GM10847 (cell line): ENCODE measurements at regions not wholly inside any gene's neighbourhood (a gene's known extent, or its start where the extent isn't known, plus 50 kb on each side); places are given as distances from the start of the nearest gene placed in this dataset.

ENCODE experiments used
- POLR2A ChIP-seq: IDR thresholded peaks from 2 replicates; pipeline ENCODE4 v1.6.1; 2011; ENCODE audit not compliant: insufficient read length; ENCODE audit errors: extremely low read depth

DNA sequence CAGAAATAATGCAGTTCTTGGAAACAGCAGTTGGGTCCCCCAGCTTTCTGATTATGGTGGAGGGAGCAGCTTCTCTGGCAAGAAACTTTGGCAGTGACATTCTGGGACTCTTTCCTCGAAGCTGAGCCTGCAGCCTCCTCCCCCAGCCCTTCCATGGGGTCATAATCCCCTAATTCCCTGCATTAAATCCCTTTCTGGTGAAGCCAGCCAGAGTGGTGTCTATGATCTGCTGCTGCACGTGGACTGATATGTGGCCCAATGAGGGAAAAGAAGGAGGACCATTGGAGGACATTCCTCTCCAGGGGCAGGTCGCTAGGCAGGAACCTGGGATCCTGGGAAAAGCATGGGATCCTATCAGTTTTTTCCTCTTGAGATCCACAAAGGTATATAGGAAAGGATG is 470.5 kb downstream of the RPS24 start:
- no peak for TF ChIP-seq POLR2A

GRCh38 chr10:78505657-78506056 is 472.0 kb downstream of the RPS24 start:
- TF ChIP-seq POLR2A, result no peak

- no peak for TF ChIP-seq POLR2A
Observed at GRCh38 chr10:78506614-78507013, 473.0 kb downstream of the RPS24 start.

- TF ChIP-seq POLR2A, result no peak
Observed at GRCh38 chr10:78507510-78508160, 474.0 kb downstream of the RPS24 start.

- TF ChIP-seq POLR2A, result no peak
Observed at GRCh38 chr10:78508955-78509748, 475.5 kb downstream of the RPS24 start.

GRCh38 chr10:78510566-78511323 is 477.1 kb downstream of the RPS24 start:
- TF ChIP-seq POLR2A, result no peak

DNA sequence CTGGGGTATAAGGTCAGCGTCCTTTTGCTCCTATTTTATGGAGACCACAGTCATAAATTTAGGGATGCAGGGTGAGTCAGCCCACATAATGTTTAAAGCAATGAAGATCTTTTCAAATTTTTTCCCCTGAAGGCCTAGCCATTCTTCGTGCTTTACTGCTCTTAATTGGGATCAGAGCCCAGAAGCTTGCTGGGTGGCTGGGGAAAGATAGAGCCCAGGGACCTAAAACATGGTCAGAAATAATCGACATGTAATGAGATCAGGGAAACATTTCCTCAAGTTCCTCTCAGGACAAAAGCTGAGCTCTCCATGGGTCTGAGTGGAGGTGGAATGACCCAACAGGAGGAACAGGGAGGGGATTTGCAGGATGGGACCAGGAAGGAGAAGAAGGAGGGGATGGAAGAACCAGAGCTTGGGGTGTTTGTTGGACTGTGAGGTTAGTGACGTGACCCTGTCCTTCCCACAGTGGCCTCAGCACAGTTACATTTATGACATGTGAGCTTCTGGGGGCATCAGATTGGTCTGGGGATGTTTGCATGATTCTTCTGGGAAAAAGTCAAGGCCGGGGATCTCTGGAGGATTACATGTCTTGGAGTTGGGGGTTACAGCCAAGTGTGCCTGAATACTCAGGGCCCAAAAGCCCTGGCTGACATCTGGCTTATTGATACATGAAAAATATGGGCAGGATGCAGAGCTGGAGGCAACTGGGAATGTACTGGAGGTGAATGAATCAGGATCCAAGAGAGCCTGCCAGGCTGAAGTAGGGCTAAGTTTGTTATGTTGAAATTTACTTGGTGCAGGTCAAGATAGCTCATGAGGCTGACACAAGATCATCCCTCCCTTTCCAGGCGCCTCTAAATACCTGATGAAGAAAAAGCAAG is 477.9 kb downstream of the RPS24 start:
- no peak for TF ChIP-seq POLR2A

DNA sequence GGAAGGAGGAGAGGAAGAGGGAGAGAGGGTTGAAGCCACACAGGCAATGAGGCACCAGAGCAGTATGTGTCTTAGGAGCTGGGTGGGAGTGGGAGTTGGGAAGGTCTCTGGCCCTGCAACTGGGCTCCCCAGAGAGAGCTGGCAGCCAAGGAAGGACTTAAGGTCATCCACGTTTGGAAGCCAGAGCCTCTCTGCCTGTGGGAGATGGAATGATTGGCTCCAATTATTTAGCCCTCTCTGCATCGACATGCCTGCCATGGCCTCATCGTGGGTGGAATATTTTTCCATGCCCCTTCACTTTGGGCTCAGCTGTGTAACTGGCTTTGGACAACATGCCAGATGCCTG is 478.5 kb downstream of the RPS24 start:
- no peak for TF ChIP-seq POLR2A

- TF ChIP-seq POLR2A, result no peak
Observed at GRCh38 chr10:78513330-78513729, 479.7 kb downstream of the RPS24 start.

- TF ChIP-seq POLR2A, result no peak
Observed at GRCh38 chr10:78513986-78514385, 480.3 kb downstream of the RPS24 start.

GRCh38 chr10:78514459-78514858 is 480.8 kb downstream of the RPS24 start:
- TF ChIP-seq POLR2A, result no peak

- no peak for TF ChIP-seq POLR2A
Observed at GRCh38 chr10:78515038-78515872, 481.6 kb downstream of the RPS24 start.

- no peak for TF ChIP-seq POLR2A
Observed at GRCh38 chr10:78515873-78516153, 482.1 kb downstream of the RPS24 start.

DNA sequence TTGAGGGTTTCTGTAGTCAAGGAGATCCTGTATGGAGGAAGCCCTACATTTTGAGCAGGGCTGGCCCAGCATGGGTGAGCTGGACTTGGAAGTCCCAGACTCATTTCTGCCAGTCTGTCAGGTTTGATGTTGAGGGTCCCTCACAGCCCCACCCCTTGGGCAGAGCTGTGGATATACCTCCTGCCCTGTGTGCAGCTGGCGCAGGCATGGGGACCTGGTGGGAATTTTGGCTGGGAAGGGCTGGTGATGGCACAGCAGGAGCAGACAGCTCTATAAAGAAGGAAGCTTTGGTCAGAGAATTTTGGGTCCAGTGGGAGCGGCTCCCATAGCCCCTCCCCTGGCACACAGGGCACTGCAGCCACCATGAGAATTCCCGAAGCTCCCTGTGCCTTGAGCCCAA is 482.6 kb downstream of the RPS24 start:
- TF ChIP-seq POLR2A, result no peak
